HG03060 (cell line): ENCODE measurements at regions not wholly inside any gene's neighbourhood (a gene's known extent, or its start where the extent isn't known, plus 50 kb on each side); places are given as distances from the start of the nearest gene placed in this dataset.
A peak's percentile ranks its signal among the peaks of the same experiment; 100 is the strongest.
"Not testable (repeated sequence)": the region's sequence is repeated elsewhere in the genome, so short reads cannot be mapped to it uniquely, and the experiment has no call there.

Experiments used
- ATAC-seq: cut with Tn5 transposase; IDR thresholded peaks from one replicate; pipeline ENCODE4 v1.9.1; 2021; ENCODE audit warnings: low read depth, moderate number of reproducible peaks; ENCODE audit not compliant: unreplicated experiment

DNA sequence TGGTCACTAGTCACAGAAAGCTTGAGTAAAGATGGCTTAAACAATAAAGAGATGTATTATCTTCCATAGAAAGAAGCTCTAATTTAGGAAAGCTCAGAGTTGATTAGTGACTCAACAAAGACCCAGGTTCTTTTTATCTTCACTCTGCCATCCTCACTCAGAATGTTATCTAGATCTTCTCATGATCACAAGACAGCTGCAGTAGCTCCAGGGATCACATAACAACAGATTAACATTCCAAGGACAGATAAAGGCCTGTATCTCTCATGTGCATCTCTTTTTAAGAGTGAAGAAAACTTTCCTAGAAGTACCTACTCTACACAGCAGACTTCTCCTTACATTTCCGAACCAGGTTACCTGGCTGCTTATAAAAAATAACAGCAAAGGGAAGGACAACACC is 368.7 kb upstream of the PROX1 start:
- ATAC-seq: no peak

DNA sequence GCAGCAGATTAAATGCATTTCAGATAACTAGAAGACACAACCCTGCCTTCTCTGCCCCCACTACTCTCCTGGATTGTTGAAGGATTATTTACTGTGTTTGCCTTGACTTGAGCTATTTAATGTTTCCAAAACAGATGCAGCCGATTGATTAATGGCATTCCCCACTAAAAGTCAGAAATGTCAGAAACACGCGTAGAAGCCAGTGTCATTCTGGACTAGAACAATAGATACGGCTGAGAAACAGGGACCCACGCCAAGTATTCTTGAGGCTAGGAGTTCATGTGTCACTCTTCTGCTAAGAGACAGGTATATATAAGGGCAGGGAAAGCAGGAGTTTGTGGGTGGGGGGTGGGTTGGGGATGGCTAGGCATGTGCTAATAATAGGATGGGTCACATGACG is 366.7 kb upstream of the PROX1 start:
- ATAC-seq: no peak

DNA sequence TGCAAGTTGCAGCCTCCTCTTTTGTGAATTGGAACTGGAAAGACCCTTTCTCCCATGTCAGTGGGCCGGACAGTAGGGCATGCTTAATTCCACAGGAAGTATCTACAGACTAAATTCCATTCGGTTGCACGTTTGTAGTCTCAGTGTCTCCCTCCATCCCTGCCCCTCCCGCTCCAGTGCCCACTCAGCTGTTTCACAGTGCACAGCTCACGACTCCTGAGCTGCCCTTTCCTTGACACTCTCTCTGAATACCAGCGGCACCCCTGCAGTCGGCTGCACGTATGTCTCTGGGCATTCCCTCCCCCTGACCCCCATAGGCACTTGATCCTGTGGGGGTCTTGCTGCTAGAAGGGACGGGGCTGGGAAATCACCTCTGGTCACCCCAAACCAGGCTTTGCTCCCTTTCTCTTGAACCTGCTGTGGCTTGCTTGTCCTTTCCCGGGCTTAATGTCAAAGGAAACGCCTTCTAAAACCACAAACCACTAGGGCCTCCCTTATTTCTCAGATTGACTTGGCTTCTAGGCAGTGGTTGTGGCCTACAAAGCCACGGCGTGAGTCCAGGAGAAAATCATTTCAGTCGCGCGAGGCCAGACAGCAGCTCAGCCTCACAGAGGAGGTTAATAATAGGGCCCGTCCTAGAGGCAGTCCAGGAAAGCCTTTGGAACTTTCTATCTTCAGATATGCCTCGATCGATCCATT is 365.3 kb upstream of the PROX1 start:
- peak; percentile 83 for ATAC-seq

DNA sequence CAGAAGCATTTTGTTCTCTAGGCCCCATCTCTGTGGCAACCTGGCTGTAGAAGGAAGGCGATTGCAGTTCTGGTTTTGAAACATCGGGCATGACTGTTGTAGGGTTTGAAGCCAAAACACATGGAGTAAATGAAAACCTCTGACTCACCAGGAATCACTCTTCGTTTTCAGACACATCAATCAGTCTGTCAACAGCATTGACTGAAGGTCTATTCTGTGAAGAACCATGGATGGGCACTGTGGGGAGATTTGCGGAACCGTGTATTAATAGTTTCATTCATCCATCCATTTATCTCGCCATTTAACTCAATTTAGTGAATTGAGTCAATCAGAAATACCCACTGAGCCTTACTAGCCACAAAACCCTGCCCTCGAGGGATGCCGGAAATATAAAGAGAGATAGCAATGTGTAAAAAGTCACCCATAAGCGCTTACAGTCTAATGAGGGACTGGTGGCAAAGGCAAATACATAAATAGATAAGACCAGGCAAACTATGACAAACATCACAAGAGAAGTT is 364.6 kb upstream of the PROX1 start:
- peak; percentile 10 for ATAC-seq

DNA sequence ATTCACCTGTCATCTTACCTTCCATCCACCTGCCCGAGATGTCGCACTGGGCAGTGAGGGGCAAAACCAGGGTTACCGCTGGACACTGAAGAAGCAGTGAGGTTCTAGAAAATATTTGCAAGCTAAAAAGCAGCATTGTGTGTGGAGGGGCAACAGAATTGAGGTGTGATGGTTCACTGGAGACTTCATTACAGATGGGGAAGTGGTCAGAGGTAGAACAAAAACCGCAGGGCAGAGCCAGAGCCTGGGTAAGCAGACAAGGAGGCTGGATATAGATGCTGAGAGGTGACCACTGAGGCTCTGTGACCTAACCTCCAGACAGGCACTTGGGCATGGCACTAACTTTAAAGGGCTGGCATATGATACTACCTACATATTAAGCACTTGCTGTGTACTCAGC is 363.9 kb upstream of the PROX1 start:
- ATAC-seq: no peak

DNA sequence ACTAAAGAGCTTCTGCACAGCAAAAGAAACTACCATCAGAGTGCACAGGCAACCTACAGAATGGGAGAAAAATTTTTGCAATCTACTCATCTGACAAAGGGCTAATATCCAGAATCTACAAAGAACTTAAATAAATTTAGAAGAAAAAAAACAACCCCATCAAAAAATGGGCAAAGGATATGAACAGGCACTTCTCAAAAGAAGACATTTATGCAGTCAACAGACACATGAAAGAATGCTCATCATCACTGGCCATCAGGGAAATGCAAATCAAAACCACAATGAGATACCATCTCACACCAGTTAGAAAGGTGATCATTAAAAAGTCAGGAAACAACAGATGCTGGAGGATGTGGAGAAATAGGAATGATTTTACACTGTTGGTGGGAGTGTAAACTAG is 351.0 kb upstream of the PROX1 start:
- ATAC-seq: not testable (repeated sequence)

DNA sequence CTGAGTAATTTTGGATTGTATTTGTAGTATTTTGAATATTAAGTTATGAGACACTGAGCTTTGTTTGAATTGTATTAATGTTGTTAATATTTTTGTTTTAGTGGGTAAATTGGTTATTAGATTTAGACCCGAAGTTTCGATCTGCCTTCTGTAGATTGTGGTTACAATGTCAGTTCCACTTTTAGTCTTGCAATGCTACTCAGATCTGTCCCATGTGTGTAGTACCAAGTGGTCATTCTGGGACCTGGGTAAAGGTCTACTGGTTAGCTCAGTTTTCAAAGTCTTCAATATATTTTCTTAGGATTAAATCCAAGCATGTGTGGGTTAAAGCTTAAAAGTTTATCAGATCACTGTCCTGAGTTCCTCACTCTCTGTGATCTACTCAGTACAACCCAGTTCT is 346.5 kb upstream of the PROX1 start:
- no peak for ATAC-seq

DNA sequence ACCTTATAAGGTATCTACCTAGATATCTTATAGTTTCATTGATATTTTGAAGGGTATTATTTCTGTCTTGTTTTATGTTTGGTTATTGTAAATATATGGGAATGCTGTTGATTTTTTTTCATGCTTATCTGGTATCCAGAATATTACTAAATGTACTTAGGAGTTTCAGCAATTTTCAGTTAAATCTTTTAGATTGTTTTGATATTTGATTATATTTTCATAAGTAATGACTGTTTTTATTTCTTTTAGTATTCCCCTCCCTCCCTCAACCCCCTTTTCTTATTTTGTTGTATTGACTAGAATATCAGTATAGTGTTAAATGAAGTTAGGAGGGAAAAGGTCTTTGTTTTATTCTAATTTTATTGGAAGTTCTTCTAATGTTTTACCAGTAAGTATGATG is 344.4 kb upstream of the PROX1 start:
- ATAC-seq: no peak

DNA sequence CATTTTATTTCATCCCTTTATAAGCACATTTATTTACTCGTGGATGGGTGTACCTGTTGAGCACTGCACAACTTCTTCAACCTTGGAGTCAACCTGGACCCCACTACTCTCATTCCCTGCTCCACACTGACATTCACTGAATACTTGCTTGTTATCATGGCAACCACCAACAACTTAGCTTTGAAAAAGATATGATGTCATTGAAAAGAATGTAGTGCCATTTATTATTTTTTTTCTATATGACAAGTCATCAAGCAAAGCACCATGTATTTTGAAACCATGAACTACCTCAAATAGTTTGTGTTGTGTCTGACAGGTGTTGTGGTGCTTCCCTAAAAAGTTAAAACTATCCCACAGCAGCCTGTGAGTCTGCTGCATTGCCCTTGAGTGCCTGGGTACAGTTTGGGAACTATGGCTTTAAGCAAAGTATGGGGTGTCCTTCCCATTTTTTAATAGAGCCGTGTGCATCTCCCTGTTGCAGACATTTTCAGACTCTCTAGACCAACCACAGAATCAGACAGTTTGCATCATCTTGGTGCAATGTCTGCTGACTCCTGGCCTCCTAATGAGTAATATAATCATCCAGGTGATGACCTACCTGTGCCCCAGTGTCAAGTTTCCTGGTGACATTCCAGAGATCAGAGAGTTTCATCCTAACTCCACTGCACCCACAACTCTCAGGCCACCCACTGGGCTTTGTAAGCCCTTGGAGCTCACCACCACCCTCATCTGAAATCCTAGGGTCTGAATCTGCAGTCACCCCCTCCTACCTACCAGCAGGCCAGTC is 339.7 kb upstream of the PROX1 start:
- no peak for ATAC-seq

DNA sequence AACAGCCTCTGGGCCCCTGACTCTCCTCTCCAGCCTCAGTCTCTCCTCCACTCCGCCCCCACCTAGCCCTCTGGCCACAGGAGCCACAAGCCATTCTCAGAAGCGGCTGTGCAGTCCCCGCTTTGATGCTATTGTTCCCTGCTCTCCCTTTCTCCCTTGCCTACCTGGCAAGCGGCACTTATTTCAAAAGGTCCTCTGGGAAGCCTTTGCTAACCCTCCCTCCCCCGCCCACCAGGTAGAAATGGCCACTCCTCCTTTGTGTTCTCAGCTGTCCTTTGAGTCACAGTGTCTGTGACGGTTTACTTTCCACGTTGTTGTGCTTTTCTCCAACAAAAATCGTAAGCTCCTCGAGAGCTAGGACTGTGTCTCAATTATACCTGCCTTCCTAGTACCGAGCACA is 338.4 kb upstream of the PROX1 start:
- no peak for ATAC-seq

DNA sequence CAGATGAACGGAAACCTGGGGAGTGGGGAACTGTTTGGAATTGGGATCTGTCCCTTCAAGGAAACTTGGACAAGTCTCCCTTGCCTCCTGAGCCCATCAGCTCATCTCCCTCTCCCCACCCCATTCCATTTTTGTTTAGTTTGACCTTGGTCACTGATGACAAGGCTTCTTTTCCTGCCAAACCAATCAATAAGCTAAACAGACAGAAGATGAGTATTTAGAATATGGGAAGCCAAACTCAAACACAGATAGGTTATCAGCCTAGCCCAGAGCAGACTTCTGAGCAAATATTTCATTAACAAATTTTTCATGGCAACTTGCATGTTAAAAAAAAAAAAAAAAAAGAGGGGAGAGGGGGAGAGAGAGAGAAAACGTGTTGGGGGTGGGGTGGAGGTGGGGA is 337.2 kb upstream of the PROX1 start:
- no peak for ATAC-seq

DNA sequence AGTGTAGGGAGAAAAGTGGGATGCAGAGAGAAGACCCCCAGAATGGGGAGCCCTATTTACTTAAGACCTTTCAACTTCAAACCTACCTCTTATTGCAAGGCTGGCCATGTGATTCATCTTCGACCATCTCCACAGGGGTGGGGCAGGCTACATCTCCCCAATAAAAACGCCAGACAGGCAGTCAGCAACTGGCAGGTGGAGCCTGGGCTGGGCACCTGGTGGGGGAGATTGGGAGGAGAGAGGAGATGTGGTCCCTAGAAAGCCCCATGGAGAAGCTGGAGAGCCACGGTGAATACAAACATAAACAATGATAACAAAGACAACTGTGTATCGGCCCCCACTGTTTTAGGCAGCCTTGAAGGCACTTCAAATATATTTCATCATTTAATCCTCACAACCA is 336.7 kb upstream of the PROX1 start:
- no peak for ATAC-seq

DNA sequence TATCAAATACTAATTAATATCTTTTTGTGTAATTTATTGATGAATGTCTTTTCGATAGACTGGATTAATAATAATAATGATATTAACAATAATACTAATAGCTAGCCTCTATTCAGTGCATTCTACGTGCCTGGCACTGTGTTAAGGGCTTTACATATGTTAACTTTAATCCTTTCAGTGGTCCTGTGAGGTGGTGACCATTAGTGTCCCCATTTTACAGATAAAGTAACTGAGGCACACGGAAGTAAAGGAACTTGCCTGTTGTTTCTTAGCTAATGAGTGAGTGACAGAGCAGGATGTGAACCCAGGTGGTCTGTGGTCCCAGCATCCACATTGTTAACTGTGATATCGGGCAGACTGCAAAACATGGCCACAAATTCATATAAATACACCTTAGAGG is 335.7 kb upstream of the PROX1 start:
- ATAC-seq: no peak

DNA sequence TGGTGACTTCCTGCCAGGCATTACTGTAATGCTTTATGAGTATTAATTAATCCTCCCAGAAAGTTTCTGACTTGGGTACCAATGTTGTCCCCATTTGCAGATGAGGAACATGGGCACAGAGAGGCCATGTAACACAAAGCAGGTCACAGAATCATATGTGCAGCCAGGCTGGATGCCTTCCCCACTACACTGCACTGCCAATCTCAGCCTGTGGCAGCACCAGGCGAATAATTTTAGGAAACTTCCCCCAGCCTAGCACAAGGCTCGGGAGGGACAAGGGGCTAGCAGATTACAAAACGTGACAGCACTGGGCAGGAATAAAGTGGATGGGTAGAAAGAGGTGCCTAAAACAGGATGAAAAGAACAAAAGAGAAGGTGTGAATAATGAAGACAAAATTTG is 331.7 kb upstream of the PROX1 start:
- ATAC-seq: no peak

DNA sequence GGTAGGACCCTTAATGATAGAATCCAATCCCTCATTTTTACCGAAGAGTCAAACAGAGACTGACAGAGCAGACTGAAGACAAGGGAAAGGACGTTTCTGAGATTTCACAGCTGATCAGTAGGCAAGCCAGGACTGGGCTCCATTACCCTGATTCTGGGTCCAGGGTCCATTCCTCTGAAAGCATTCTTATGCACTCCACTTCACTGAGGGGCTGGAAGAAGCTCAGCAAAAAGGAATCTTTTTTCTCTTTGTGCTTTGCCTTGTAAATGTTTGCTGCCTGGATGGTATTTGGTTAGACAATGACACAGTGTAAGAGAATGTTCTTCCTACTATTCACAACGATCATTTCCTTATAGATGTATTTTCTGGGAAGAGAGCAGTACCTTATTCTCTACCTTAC is 331.3 kb upstream of the PROX1 start:
- no peak for ATAC-seq

DNA sequence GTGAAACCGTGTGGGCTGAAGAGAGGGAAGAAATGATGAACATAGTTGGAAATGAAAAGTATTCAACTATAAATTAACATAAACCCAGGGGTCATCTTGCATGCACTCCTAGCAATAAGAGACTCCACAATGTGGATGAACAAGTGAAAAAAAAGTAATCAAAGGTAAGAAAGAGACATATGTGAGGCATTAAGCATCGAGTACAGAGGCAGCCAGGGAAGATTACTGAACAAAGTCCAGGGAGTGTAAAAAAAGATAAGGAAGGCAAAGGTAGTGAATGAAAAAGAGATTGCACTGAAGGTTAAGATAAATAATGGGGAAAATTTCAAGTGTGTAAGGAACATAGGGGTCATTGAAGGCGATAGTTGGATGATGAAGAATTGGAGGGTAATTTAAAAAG is 330.8 kb upstream of the PROX1 start:
- ATAC-seq: no peak

DNA sequence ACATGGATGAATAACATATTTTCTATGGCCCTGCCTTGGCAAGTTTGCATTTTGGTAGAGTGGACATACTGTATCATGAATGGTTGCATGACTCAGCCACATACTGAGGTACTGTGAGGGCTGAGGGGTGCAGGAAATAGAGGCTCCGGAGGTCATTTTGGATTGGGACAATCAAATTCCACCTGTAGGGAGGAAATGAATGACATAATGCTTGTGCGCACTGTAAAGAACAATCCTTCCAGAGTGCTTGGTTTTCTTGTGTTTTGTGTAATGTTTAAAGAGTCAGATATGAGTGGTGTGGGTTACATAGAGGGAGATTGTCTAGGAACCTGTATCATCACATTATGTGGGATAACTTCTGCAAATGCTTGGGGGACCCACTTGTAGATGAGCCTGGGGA is 329.9 kb upstream of the PROX1 start:
- no peak for ATAC-seq

DNA sequence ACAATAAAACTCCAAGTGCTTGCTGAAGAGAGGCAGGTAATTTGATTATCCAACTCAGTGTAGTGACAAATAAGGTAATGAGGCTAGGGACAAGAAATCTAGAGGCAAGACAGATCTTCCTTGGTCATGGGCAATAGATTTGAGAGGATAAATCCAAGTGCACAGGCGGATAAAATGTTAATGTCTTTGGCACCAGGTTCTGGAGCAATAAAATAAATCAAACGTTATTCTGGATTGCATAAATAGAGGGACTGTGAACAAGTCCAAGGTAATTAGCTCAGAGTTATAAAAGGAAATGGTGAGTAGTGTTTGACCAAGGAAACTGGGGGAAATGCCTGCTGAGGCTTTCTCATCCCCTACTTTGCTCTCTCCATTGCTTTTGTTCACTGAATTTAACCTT is 329.3 kb upstream of the PROX1 start:
- no peak for ATAC-seq

DNA sequence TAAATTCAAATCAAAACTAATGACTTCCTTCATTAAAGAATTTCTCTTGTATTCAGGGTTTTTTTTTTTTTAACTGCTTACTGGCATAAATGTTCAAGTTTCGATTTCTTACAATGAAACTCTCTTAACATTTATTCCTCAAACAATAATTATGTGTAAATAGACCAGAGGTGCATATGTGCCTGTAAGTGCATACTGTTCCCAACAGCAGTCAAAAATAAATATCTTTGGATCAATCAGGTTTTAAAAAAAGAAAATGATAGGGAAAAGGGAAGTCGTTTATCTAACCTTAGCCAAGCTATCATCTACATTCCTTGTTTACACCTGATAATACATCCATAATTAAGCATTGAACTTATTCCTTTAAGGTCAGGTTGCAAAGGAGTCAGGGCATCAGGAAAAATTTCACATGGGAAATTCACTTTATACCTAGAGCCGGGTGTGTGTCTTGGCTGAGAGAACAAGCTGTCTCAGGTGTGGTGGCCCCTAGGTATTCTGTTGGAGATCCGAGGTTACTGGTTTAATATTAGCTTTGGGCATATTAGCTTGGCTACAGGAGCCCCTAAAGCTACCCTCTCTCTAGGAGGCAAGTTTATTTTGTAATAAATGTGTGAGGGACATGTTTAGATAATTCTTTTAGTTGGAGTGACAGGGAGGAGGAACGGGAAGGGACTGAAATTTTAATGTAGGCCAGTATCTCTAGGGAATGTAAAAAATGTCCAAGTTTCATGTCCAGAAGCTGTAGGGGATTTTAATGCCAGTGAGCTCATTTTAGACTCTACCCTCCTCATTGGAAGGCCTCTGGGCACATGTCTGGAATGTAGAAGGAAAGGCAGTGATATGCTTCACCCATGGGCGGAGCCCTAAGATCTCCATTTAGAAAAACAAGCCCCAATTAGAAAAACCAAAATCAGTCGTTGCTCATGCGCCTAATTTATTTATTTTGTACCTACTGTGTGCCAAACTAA is 327.9 kb upstream of the PROX1 start:
- ATAC-seq: no peak

DNA sequence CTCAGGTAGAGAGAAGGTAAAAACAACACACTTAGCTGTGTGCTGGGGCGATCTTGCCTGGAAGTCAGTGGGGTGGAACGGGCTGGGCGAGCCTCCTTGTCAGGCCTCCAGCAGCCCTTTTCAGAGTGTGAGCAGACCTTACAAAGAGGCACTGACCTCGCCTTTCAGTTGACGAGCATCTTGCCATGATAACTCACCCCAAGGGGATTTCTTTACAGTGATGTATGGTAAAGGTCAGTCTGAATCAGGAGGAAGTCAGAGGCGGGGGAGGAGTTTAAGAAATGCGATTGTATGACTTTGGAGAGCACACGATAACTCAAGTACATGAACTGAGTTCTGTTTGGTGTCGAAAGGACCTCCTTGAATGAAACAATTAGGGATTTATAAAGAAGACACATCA is 326.5 kb upstream of the PROX1 start:
- ATAC-seq: no peak

DNA sequence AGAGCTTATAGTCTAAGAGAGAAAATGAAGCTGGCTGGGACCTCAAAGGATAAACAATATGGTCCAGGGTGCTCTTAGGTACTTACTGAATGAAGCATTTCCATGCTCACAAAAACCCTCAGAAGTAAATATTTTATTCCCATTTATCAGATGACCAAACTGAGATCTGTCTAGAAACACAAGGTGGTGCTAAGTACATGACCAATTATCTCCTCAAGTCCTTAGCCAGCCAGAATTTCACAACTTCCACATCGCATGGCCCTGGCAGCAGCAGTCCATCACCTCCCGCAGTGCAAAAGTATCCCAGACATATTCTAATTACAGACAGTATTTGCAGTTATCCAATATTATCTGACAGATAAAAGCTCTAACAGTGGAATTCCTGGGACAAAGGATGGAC is 321.7 kb upstream of the PROX1 start:
- no peak for ATAC-seq
